K562 (cell line): ENCODE measurements at regions not wholly inside any gene's neighbourhood (a gene's known extent, or its start where the extent isn't known, plus 50 kb on each side); places are given as distances from the start of the nearest gene placed in this dataset.

ENCODE experiments used
- ATAC-seq: fragments of 200-7000 bp; cut with Tn5 transposase; 3 replicates; pipeline ENCODE4 v1.9.1; 2020; ENCODE audit warnings: moderate library complexity
- BruUV-seq: library from RNA; stranded (reverse); fragments of 400-500 nt; replicated peaks from 2 replicates; lab custom pipeline; 2021; lab: Mats Ljungman, UMichigan
- CTCF ChIA-PET: fragments of 300-600 bp; formaldehyde crosslinking; extraction: SDS; loops from one replicate; lab custom pipeline; 2021; ENCODE audit warnings: low intra/inter-chr PET ratio; lab: Yijun Ruan, JAX
- POLR2A ChIA-PET: fragments of 300-600, 350-650 bp; sonication (Branson Sonifier 250); formaldehyde crosslinking; extraction: SDS; loops from one replicate; lab custom pipeline; 2021; ENCODE audit warnings: antibody characterized with exemption, inconsistent platforms; lab: Yijun Ruan, JAX
- DNase-seq, 4 experiments: peaks; one replicate each; pipeline versions ENCODE4 v3.0.0 to v3.0.0-alpha.2; 2011 to 2018; ENCODE audit warnings: low spot score in 3 of 4, mixed read lengths in 3 of 4; ENCODE audit errors: extremely low read depth in 1 of 4
- FAIRE-seq: peaks from 2 replicates; lab custom pipeline; 2011; peaks lifted over from hg19 to GRCh38; lab: Jason Lieb, UNC
- H2AFZ ChIP-seq: 2 replicates; pipeline ENCODE4 v1.6.0; 2011; ENCODE audit warnings: low read depth, low read length, control low read depth, inconsistent platforms
- H3K27ac ChIP-seq: fragments of 200-600 bp; 3 replicates; pipeline ENCODE4 v1.8.0; 2011; ENCODE audit warnings: low read depth, mild to moderate bottlenecking, control low read depth, inconsistent platforms, low read length, moderate library complexity, mixed read lengths; ENCODE audit errors: extremely low read depth
- H3K27me3 ChIP-seq, 2 experiments: fragments of 300-600 bp in 1 of 2; 2 replicates in 1 of 2; 3 replicates in 1 of 2; pipeline versions ENCODE4 v1.6.0 to v1.8.0; 2011; ENCODE audit warnings: inconsistent platforms in 2 of 2, low read length in 2 of 2, mild to moderate bottlenecking in 1 of 2, mixed read lengths in 1 of 2, moderate library complexity in 1 of 2; ENCODE audit not compliant: control insufficient read depth in 2 of 2, insufficient read depth in 2 of 2
- H3K36me3 ChIP-seq: fragments of 300-600 bp; 3 replicates; pipeline ENCODE4 v1.8.0; 2011; ENCODE audit warnings: mild to moderate bottlenecking, low read length, inconsistent platforms; ENCODE audit not compliant: control insufficient read depth, insufficient read depth
- H3K4me1 ChIP-seq, 2 experiments: fragments of 200-600 bp in 1 of 2; replicated peaks in 1 of 2; 2 replicates in 1 of 2; 3 replicates in 1 of 2; pipeline versions ENCODE4 v1.5.1 to v1.8.0; 2011; ENCODE audit warnings: inconsistent platforms in 2 of 2, low read length in 2 of 2, mild to moderate bottlenecking in 1 of 2, mixed read lengths in 1 of 2, moderate library complexity in 1 of 2; ENCODE audit not compliant: control insufficient read depth in 2 of 2, insufficient read depth in 2 of 2
- H3K4me2 ChIP-seq: 2 replicates; pipeline ENCODE4 v1.6.1; 2011; ENCODE audit warnings: low read length, control low read depth, inconsistent platforms, mixed read lengths; ENCODE audit not compliant: insufficient read depth
- H3K4me3 ChIP-seq: fragments of 200-600 bp; sonication (generic), shearing (Covaris generic); 2 replicates; pipeline ENCODE4 v1.5.1; 2016; ENCODE audit warnings: control low read depth, inconsistent platforms
- H3K79me2 ChIP-seq: fragments of 200-600 bp; 3 replicates; pipeline ENCODE4 v1.8.0; 2011; ENCODE audit warnings: low read length, inconsistent platforms; ENCODE audit not compliant: control insufficient read depth, insufficient read depth
- H3K9ac ChIP-seq, 2 experiments: 2 replicates each; pipeline versions ENCODE4 v1.6.0 to v1.6.1; 2011; ENCODE audit warnings: low read depth in 2 of 2, low read length in 2 of 2, control low read depth in 1 of 2, inconsistent platforms in 1 of 2, mild to moderate bottlenecking in 1 of 2, mixed read lengths in 1 of 2; ENCODE audit not compliant: insufficient read depth in 1 of 2
- H3K9me1 ChIP-seq: one replicate; pipeline ENCODE4 v1.6.0; 2011; ENCODE audit warnings: inconsistent platforms, mild to moderate bottlenecking, low read length, moderate library complexity; ENCODE audit not compliant: control insufficient read depth, insufficient read depth
- H3K9me3 ChIP-seq: replicated peaks from 2 replicates; pipeline ENCODE4 v1.5.1; 2011; ENCODE audit warnings: low read depth, low read length, inconsistent platforms; ENCODE audit not compliant: control insufficient read depth, insufficient read depth
- H4K20me1 ChIP-seq: replicated peaks from 2 replicates; pipeline ENCODE4 v1.6.1; 2011; ENCODE audit warnings: low read length, inconsistent platforms, mixed read lengths; ENCODE audit not compliant: control insufficient read depth, insufficient read depth
- HMG20A ChIP-seq: fragments of 450-650 bp; formaldehyde crosslinking; conservative IDR thresholded peaks from 2 replicates; pipeline ENCODE4 v1.4.0; 2020; ENCODE audit warnings: mild to moderate bottlenecking, mixed read lengths
- NR1H2 ChIP-seq: sonication (generic); formaldehyde crosslinking; IDR thresholded peaks from 2 replicates; pipeline ENCODE4 v1.4.0; 2020; ENCODE audit warnings: mild to moderate bottlenecking, missing genetic modification reagents
- PBX2 ChIP-seq, 2 experiments: IDR thresholded peaks in 1 of 2; conservative IDR thresholded peaks in 1 of 2; 2 replicates each; pipeline ENCODE4 v1.6.1; 2016; ENCODE audit warnings: low read depth in 2 of 2, mild to moderate bottlenecking in 1 of 2, missing compliant biosample characterization in 1 of 2, missing genetic modification characterization in 1 of 2, moderate library complexity in 1 of 2
- PTTG1 ChIP-seq: fragments of 450-650 bp; IDR thresholded peaks from 2 replicates; pipeline ENCODE4 v1.6.1; 2016; ENCODE audit warnings: low read depth, mild to moderate bottlenecking, missing genetic modification characterization, missing compliant biosample characterization
- SETDB1 ChIP-seq: IDR thresholded peaks from one replicate; pipeline ENCODE4 v1.6.1; 2012; ENCODE audit warnings: low read length, control low read depth, inconsistent platforms
- SMAD2 ChIP-seq: fragments of 150-350 bp; IDR thresholded peaks from 2 replicates; pipeline ENCODE4 v1.6.1; 2014; ENCODE audit warnings: low read depth, mild to moderate bottlenecking, low read length
- SMARCA5 ChIP-seq: fragments of 450-650 bp; IDR thresholded peaks from 2 replicates; pipeline ENCODE4 v1.6.1; 2016
- SRSF9 ChIP-seq: fragments of 200-400 bp; formaldehyde crosslinking; IDR thresholded peaks from 2 replicates; pipeline ENCODE4 v1.6.1; 2017; ENCODE audit warnings: low read depth, low read length, borderline replicate concordance
- TBL1XR1 ChIP-seq, 2 experiments: IDR thresholded peaks; 2 replicates each; pipeline ENCODE4 v1.6.1; 2012; ENCODE audit warnings: improper control_type of control experiment in 2 of 2, low read length in 2 of 2, mild to moderate bottlenecking in 1 of 2
- ZBTB9 ChIP-seq: fragments of 450-650 bp; formaldehyde crosslinking; IDR thresholded peaks from 2 replicates; pipeline ENCODE4 v1.4.0; 2020; ENCODE audit warnings: mild to moderate bottlenecking, moderate library complexity
- ZNF134 ChIP-seq: fragments of 250-450 bp; sonication (Bioruptor Pico); conservative IDR thresholded peaks from 2 replicates; pipeline ENCODE4 v1.4.0; 2020
- ZNF212 ChIP-seq: fragments of 450-650 bp; formaldehyde crosslinking; IDR thresholded peaks from 2 replicates; pipeline ENCODE4 v1.4.0; 2020; ENCODE audit warnings: mild to moderate bottlenecking
- ZNF586 ChIP-seq: fragments of 450-650 bp; formaldehyde crosslinking; conservative IDR thresholded peaks from 2 replicates; pipeline ENCODE4 v1.4.0; 2020; ENCODE audit warnings: mild to moderate bottlenecking, moderate library complexity
- WGBS: fragments of 100-300 bp; shearing (Covaris generic); methylation state at CpG from one replicate; pipeline ENCODE4 v1.1.6; 2016; ENCODE audit warnings: low coverage, mixed read lengths; ENCODE audit not compliant: insufficient coverage; ENCODE audit errors: missing lambda C conversion rate; 5-methylcytosine and 5-hydroxymethylcytosine counted together
- in situ Hi-C: fragments of 300-500 bp; cut with MboI; formaldehyde crosslinking; loops from 4 replicates; pipeline ENCODE4 v1.15.0; 2018; ENCODE audit warnings: inconsistent platforms, mixed read lengths
- intact Hi-C: fragments of 100-400 bp; cut with micrococcal nuclease; formaldehyde crosslinking; loops from 2 replicates; pipeline ENCODE4 v1.14.2; 2022
- TF ChIP-seq, protein P1 (sequence below): IDR thresholded peaks from 2 replicates; pipeline ENCODE4 v1.6.1; 2016; ENCODE audit warnings: missing genetic modification characterization, missing compliant biosample characterization
- TF ChIP-seq, protein P2 (sequence below): sonication (generic); formaldehyde crosslinking; IDR thresholded peaks from 2 replicates; pipeline ENCODE4 v1.8.0; 2022; ENCODE audit warnings: missing genetic modification reagents, mild to moderate bottlenecking, borderline replicate concordance

DNA sequence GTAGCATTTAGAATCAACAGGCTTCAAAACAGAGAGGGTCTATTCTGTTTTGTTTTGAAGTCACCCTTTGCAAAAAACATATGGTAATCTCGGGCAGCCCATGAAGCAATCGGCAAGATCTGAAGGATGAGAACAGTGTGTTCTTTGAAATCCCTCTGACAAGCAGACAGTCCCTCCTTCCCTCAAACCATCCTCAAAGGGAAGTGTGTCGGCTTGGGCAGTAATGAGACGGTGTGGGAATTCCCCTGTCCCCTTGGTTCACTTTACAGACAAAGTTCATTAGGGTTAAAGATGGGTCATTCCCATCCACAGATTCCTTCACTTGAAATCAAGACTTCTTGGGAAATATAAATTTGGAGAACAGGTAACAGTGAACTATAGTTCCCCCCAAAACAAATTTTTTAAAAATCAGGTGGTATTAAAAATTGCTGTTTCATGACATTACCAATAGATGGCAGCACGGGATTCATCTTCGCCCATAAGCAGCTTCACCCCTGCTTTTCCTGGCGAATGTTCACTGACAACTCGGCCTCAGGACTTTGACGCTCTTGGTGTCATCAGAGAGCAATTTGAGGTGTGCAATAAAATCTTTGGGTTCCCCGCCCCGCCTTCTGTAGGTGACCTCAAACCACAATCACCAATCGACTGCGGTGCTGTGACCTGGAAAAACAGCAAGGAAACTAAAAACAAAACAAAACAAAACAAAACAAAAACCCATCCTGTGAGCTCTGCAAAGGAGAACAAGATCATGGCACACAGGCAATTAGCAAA lies 159.3 kb upstream of the TNFAIP3 start:
- Histone ChIP-seq H3K4me3 (no peak overlapping the region), H3K9ac (no peak overlapping the region; a peak in 1 of 4 replicates), H2AFZ (peak overlapping the region; percentile 76), H3K27me3 (no peaks in the 10 kb centered on the region), H4K20me1 (no peaks in the 10 kb centered on the region), H3K4me1 (peaks cover 0 to 10% of the 10 kb centered on the region in 2 experiments; a peak in 1 of 5 replicates), H3K27ac (no peak overlapping the region), H3K79me2 (no peaks in the 10 kb centered on the region), H3K9me3 (no peaks in the 10 kb centered on the region), H3K4me2 (peak overlapping the region; percentile 46; the same call in 1 of the 2 replicates), H3K9me1 (no peaks in the 10 kb centered on the region), H3K36me3 (no peaks in the 10 kb centered on the region)
- DNase-seq (peak; percentile 32 to 84 (median 60)), ATAC-seq (peak; percentile 70), FAIRE-seq (peak; percentile 95)
- BruUV-seq, result no TSS peak
- POLR2A ChIA-PET, result interaction anchor here (0.7 to 2.0 kb wide), 13 partner anchors 15 to 301 kb away, joined by 3 to 8 read pairs (median 3); partner anchors contain the start of gene TNFAIP3
- intact Hi-C loops, result loop anchor here (1.0 kb wide), 5 partner anchors 34 to 297 kb away; partner anchors contain the start of gene TNFAIP3
- CTCF ChIA-PET, result interaction anchor here (0.7 to 6.5 kb wide), 15 partner anchors 45 to 402 kb away, joined by 3 to 87 read pairs (median 4); partner anchors contain the start of gene TNFAIP3
- in situ Hi-C loops, result loop anchor here (5.0 to 10.0 kb wide), 4 partner anchors 90 to 295 kb away; partner anchors contain the start of gene TNFAIP3
- WGBS, result 12% methylated on average over 13 of the region's 13 CpGs
- TF ChIP-seq SMAD2 (no peak), ZNF586 (no peak), HMG20A (CRISPR knock-in tag) (no peak), SMARCA5 (peak; percentile 89), ZNF212 (CRISPR knock-in tag) (no peak), PBX2 (CRISPR knock-in tag; IDR thresholded peaks at IDR 0.05; ENCODE audit: low read depth) (no peak), PBX2 (tag; conservative IDR thresholded peaks at IDR 0.05; ENCODE audit: low read depth) (no peak; the same call in 1 of the 2 replicates), SRSF9 (no peak), PTTG1 (tag) (no peak), TBL1XR1 (IDR thresholded peaks at IDR 0.05; ENCODE audit: low read length in 2 of 2) (0 out of 4 replicates have a peak, but pooled peaks of 1 of the 2 experiments have one; percentile 32), NR1H2 (CRISPR knock-in tag) (no peak), SETDB1 (no peak), ZNF134 (CRISPR knock-in tag) (no peak), ZBTB9 (CRISPR knock-in tag) (no peak)
- TF ChIP-seq, protein P1, sequence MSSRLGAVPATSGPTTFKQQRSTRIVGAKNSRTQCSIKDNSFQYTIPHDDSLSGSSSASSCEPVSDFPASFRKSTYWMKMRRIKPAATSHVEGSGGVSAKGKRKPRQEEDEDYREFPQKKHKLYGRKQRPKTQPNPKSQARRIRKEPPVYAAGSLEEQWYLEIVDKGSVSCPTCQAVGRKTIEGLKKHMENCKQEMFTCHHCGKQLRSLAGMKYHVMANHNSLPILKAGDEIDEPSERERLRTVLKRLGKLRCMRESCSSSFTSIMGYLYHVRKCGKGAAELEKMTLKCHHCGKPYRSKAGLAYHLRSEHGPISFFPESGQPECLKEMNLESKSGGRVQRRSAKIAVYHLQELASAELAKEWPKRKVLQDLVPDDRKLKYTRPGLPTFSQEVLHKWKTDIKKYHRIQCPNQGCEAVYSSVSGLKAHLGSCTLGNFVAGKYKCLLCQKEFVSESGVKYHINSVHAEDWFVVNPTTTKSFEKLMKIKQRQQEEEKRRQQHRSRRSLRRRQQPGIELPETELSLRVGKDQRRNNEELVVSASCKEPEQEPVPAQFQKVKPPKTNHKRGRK (tag), result no peak
- TF ChIP-seq, protein P2, sequence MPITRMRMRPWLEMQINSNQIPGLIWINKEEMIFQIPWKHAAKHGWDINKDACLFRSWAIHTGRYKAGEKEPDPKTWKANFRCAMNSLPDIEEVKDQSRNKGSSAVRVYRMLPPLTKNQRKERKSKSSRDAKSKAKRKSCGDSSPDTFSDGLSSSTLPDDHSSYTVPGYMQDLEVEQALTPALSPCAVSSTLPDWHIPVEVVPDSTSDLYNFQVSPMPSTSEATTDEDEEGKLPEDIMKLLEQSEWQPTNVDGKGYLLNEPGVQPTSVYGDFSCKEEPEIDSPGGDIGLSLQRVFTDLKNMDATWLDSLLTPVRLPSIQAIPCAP (CRISPR knock-in tag), result no peak
